ENCODE measurements at regions not wholly inside any gene's neighbourhood (a gene's known extent, or its start where the extent isn't known, plus 50 kb on each side); places are given as distances from the start of the nearest gene placed in this dataset.
"Not testable (repeated sequence)": the region's sequence is repeated elsewhere in the genome, so short reads cannot be mapped to it uniquely, and the experiment has no call there.

DNA sequence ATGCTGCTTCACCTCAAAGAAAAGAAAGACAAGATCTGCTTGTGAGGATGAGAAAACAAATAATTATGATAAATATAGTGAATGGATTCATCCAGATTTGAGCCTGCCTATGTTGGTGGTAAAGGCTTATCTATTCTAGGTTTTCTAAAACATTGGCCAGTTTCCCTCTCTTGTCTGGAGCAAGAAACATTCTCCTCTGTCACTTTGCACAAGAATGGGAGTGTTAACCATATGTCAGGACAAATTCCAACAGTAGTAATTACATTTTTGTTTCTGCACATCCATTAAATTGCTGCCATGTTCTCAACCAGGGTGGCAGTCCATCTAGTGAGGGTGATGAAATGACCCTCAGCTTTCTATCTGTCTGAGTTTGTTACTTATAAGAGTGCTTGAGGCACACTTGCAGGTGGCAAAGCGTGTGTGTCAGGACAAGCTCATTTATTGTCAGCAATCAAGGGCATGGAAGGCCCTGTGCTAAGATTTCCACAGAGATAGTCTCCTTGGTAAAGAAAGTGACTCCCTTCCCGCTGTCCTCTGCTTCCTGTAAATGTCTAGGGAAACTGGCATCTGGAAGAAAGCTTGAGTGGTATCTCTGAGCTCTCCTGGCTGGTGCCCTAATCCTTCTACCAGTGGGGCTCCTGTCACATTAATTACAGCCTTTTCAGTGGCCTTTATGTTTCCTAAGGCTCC lies 502.1 kb upstream of the FLRT2 start:
- DNase-seq, result no peak

DNA sequence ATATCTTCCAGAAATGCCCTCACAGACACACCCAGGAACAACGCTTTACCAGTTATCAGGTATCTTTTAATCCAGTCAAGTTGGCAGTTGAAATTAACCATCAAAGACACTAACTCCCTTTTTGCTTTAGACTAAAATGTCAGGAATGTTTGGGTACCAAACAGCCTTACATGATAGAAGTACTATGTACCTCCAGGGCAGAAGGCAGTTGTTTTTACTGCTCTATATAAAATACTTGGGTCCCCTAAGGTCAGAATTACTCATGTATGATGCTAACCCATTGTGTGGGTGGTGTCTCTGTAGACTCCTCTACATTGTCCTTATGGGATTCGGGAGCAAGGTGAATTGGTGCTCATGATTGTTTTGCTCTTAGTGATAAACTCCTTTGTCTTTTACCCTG lies 492.5 kb upstream of the FLRT2 start:
- no peak for DNase-seq

DNA sequence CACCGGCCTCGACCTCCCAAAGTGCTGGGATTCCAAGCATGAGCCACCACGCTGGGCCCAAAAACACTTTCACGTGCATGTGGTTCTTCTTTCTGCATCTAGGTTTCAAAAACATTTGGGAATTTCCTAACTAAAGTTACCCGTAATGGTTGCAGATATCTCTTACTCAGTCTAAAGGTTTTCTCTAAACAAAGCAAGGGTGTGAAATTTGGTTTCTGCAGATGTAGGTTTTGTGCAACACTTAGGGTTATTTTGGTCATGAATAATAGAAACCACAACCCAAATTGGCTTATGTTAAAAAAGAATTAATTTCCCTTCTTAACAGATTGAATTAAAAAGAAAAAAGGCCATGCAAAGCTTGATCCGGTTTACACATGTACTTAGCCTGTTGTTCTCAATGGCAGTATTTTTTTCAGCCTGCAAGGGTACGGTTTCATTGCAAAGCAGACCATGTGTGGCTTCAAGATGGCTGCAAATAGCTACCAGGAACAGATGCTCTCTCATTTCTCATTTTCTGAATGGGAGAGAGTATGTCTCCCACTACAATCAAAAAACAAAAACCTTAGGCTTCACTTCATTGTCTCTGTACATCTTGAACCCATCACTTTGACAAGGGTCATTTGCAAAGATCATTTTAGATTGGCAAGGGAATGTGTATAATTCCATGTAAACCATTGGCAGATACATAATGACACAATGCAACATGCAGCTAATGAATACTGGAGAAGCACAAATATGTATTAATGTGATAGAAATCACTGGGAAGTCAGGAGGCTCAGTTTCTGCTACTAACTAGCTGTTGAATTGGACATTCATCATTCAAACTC lies 491.2 kb upstream of the FLRT2 start:
- no peak for DNase-seq

DNA sequence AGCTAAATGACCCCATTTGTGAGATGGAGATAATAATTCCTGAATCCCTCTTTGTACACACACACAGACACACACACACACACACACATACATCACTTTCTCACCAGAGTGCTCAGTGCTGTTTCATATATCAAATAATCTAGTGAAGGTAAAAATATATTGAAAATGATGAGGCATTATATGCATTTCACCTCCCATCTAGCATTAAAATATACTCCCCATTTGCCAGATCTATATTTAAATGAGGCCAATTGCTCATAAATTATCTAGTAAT lies 490.7 kb upstream of the FLRT2 start:
- no peak for DNase-seq

DNA sequence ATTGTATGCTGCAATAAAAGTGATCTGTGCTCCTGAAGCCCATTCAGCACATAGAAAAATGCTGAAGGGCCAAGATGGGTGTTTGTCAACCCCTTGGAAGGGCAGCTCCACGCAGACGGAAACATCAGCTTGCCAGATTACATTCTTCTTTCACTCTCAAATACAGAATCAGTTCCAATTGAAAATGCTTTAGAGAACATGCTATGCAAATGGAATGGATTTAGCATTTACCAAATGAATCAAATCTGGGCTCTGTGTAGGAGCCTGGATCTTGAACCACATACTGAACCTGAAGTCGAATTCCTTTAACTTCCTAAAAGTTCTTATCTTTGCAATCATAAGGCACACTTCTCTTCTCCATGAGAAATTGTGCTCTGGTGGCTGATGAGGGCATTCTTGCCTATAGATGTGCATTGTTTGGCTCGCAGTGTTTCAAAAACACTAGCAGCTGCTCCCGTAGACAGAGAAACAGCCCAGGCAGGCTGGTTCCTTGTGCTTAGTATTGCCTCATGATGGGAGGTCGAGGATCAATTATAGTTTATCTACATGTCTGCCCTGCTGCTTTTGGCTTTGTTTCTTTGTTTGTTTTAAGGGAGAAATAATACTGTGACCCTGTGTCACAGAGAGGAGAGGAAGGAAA lies 489.8 kb upstream of the FLRT2 start:
- DNase-seq, result no peak

DNA sequence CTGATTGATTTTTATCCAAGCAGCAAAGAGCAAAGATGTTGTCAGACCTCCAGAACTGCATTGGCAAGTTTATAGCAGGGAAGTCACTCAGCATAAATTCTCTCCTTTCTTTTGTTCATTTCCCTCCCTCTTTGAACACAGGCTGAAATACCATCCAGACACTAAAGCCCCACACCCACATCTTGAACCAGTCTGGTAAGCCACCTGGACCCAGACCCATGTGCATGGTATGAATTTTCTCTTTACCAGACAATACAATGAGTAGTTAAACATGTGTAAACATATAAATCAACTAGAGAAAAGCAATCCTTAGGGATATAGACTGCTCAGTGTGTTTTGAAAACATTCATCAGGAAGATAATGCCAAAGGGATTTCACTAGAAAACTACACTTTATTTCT lies 488.3 kb upstream of the FLRT2 start:
- no peak for DNase-seq

DNA sequence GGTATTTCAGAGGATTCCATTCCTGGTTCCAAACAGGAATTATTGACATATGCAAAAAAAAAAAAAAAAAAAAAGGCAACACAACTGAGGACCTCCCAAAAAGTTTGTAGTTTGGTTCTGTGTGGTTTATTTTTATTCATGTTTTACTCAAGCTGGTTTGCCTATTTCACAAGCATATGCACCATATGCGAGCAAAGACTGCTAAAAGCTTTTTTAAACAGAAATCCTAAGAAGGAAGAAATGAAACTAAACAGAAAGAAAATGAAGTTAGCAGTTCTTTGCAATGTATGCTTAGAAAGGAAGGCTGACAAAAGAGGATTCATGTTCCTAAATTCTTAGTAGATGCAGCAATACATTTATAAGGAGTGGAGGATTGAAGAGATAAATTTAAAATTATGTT lies 487.6 kb upstream of the FLRT2 start:
- no peak for DNase-seq

DNA sequence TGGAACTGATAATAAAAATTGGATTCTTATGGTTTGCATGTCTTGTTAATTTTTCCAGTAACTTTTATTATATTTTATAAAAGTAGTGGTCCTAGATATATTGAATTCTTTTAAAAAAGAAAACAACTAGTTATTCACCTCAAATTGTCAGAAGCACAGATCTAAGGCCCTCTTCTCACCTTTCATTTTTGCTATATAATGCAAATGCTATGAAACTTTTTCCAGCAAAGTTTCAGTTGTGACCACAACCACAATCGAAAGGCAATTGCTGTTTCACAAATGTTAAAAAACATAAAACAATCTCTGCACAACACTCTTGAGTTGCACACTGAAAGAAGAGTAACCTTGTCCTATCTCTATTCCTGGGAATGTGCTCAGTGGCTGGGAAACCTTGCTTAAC lies 479.8 kb upstream of the FLRT2 start:
- DNase-seq, result no peak

DNA sequence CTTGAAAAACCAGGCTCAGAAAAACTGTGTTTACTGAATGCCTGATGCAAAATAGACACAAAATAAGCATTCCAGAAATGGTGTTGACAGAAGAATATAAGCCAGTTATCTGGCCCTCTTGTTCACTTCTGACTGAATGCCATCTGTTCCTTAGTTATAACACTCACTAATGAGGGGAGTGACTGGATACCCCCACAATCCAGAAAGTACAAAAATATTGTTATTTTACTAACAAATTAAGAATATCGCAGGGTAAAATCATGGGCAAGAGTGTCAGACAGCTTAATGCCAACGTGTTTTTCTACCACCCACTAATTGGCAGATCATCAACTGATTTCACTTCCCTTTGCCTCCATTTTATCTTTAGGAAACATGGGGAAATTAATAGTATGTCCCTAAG lies 477.3 kb upstream of the FLRT2 start:
- no peak for DNase-seq

DNA sequence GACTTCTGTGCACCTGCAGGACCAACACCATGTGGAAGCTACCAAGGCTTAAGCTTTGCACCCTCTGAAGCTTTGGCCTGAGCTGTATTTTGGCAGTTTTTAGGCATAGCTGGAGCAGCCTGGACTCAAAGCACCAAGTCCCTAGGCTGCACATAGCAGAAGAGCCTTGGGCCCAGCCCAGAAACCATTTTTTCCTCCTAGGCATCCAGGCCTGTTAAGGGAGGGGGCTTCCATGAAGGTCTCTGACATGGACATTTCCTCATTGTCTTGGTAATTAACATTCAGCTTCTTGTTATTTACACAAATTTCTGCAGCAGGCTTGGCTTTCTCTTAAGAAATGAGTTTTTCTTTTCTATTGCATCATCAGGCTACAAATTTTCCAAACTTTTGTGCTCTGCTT lies 475.8 kb upstream of the FLRT2 start:
- no peak for DNase-seq

DNA sequence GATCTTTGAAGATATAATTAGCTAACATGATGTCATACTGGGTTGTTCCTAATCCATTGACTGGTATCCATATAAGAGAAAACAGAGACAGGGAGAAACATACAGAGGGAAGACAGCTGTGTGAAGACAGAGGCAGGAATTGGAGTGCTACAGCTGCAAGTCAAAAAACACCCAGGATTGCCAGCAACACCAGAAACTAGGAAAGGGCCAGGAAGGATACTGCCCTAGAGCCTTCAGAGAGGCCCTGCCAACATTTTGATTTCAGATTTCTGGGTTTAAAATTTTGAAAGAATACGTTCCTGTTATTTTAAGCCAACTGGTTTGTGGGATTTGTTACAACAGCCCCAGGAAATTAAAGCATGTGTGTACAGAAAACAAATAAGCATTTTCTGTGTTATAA lies 473.7 kb upstream of the FLRT2 start:
- no peak for DNase-seq

DNA sequence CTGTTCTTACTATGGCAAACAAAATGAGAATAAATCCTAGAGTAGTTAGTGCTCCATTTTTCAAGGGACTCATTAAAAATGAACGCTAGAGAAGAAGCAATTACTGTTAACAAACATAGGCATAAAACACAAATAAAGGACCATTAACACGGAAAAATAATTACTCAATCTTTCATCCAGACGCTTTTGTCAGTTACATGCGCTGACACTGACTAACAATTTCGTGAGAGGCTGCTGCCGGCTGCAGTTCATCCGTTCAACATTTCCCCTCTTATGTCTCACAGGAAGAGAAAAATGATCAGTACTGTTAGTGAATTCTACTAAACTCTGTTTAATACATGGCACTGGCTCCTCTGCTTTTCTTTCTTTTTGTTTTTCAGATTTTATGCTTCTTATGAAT lies 472.7 kb upstream of the FLRT2 start:
- no peak for DNase-seq

DNA sequence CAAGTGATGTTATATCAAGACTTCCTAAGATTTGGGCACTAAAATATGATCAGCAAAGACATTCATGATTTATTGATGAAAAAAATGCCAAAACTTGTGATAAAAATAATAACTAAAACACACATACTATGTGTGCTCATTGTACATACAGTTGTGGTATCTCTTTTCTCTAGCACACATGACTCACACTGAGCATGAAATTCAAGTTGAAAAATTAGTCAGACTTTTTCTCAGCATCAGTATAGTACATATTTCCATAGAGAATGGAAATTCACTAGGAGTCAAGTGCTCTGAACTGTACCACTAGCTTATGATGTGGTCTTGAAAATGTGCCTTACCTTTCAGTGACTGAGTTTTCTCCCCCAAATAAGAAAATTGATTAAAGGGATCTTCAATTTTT lies 471.8 kb upstream of the FLRT2 start:
- no peak for DNase-seq

DNA sequence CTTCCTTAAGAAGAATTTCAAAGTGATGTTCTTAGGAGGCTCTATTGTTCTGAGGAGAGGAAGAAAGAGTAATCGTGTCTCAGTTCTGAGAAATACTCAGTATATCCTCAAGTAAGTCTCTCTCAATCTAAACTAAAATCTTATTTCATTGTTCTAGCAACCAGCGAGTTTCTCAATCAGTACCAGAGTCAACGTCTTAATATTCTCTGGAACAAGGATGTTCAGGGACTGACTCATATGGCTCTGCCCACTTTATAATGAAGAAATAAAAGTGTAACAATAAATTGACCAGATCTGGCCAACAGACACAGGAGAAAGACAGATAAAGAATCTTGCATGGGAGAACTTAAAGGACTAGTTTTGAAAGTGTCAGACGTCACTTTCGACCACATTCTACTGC lies 469.8 kb upstream of the FLRT2 start:
- no peak for DNase-seq

DNA sequence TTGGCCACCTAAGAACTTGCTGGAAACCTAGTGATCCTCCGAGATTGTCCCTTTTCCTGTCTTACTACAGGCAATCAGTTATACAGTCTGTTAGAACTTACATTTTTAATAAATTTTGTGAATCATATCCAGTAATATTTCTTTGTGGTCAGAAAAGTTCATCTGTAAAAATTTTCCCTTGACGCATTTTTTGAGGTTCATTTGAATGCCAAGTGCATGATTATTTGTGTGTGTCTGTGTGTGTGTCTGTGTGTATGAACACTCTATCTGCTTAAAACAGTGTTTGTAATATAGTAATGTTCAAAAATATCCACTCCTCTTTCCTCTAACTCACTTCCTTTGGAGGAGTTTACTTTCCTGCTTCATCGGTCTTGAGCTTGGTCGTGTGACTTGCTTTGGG lies 468.7 kb upstream of the FLRT2 start:
- DNase-seq, result no peak

DNA sequence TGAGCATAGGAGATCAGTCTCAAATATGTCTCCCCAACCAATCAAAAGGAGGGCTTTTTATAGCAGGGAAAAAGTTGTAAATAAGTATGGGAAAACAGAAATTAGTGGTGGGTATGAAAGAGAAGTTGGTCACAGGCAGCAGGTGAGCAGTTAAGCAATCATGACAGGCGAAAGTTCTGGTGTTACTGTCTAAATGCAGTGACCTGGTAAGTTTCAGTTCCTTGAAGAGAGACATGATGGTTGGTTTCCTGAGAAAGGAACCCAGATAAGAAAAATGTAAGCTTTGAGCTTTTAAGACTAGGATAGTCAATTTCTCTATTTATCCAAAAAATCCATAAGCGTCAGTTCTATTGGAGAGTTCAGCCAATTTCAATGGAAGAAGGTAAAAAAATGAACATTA lies 466.2 kb upstream of the FLRT2 start:
- no peak for DNase-seq

DNA sequence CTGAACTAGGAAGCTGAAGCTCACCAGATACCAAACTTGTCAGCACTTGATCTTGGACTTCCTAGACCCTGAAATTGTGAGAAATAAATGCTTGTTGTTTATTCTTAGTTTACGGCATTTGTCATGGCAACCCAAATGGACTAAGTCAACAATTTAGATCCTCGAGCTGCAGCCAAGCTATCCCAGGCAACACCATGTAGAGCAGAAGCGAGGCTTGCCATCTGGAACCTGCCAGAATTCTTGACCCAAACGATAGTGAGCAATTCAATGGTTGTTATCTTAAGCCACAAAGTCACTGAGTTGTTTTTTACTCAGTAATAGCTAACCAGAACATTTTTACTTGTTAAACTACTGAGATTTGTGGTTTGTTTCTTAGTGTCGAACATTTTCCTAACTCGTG lies 458.5 kb upstream of the FLRT2 start:
- DNase-seq, result no peak

DNA sequence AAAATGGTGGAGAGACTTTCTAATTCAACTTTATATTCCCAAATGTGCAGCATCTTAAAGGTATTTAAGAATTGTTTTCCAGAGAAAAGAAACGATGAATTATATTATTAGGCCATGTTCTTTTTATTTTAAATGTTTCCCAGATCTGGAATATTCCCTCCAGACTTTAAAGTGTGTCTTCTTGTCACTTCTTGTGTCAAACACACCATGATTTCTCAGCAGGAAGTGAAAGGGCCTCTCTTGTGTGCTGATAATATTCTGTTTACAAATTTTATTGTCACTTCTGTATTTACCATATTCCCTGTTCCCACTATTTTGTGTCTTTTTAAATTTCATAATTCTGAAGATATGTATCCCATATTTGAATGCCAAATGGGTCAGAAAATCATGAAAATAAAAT lies 455.0 kb upstream of the FLRT2 start:
- no peak for DNase-seq

DNA sequence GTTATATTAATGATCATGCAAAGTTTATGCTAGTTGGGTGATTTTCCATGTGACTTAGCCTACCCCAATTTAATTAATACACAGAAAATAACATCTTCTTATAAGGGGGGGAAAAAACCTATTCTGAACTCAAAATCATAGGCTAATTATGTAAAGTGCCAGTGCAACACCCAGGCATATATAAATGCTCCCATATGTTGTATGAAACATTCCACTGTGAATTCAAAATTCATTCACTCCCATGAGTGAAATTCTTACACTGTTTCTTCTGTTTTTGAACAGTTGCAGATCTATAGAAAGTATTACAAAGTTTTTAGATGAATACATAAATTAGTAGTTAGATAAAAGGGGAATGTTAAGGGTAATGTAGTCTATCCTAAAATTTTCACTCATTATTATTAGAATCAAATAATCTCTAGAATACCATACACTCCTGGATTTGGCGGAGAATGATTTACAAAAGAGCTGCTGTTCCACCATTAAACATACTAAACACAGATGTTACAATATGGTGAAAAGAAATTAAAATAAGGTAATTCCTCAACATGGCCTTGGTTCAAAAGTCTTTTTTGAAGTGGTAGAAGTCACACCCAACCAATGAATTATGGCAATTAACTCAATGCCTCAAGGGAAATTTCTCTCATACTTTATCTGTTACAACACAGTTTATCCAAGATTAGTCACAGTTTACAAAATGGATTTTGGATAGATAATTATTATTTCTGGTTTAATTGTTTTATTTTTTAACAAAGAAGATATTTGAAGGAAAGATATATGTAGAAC lies 454.1 kb upstream of the FLRT2 start:
- no peak for DNase-seq

DNA sequence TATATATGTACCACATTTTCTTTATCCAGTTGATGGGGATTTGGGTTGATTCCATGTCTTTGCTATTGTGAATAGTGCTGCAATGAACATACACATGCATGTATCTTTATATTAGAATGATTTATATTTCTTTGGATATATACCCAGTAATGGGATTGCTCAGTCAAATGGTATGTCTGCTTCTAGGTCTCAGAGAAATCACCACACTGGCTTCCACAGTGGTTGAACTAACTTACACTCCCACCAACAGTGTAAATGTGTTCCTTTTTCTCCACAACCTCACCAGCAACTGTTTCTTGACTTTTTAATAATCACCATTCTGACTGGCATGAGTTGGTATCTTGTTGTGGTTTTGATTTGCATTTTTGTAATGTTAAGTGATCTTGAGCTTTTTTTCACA lies 452.2 kb upstream of the FLRT2 start:
- DNase-seq, result not testable (repeated sequence)

DNA sequence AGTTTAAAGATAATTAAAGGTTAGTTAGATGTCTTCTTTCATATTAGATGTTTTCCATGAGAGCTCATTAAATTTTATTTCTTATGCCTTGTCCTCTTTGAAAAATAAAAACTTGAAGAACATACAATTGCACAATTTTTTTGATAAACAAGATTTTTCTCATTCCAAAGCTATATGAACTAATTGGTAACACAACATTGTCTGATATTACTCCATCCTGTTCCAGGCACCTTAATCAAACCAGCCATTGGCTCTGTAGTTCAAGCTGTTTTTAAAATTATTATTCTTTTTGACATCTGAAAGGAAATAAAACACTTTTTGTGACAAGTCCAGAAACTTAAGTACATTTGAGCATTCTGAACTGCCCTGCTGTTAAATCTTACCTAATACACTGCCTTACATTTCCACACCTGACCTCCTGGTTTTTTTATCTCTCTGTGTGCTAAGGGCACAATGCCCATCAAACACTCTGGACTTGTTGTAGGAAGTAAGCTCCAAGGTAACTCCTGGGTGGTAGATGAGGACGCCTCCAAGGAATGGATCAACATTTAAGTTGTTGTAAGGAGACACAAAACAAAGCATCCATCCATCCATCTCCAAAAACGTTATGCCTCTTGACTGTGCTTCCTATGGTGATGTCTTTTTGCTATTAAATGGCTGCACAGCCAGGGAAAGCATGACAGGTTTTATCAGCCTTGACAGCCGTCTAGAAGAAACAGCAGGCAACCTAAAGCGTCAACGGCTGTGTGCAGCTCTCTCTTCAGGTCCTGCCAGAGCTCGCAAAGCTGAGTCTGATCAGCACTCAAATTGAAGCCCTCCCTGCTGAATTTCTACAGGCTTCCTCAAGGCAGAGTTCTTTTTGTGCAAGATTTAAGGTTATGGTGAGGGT lies 449.9 kb upstream of the FLRT2 start:
- no peak for DNase-seq

DNA sequence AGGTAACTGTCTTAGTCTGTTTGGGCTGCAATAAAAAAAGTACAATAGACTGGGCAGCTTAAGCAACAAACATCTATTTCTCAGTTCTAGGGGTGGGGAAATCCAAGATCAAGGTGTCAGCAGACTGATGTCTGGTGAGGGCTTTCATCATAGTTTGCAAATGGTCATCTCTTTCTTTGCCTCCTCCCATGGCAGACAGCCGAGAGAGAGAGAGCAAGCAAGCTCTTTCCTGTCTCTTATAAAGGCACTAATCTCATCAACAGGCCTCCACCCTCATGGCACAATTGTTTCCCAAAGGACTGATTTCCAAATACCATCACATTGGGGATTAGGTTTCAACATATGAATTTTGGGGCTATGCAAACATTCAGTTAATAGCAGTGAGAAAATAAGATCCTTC lies 445.6 kb upstream of the FLRT2 start:
- no peak for DNase-seq

DNA sequence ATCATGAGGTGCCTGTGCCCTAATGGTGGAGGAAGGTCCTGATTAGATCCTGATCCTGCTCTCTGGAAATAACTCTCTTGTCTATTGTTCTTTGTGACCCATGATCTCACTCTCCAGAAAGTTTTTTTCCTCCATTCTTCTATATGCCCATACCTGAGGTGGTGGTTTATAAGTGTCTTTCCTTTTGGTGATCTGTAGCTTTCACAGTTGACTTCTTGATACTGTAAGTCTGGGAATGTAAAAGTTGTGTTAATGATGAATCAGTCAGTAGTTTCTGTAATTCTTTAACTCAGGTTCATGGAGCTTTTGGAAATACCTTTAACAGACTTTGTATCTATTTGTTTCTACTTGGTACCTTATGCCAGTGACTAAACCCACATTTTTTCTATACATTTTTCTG lies 444.0 kb upstream of the FLRT2 start:
- DNase-seq, result no peak
